HEK293T (cell line): ENCODE measurements at regions not wholly inside any gene's neighbourhood (a gene's known extent, or its start where the extent isn't known, plus 50 kb on each side); places are given as distances from the start of the nearest gene placed in this dataset.

ENCODE experiments used
- BHLHE40 ChIP-seq: fragments of 450-650 bp; IDR thresholded peaks from 2 replicates; pipeline ENCODE4 v1.6.1; 2016; ENCODE audit warnings: mild to moderate bottlenecking, moderate library complexity, borderline replicate concordance
- CTBP1 ChIP-seq: fragments of 450-650 bp; IDR thresholded peaks from 2 replicates; pipeline ENCODE4 v1.6.1; 2016; ENCODE audit warnings: borderline replicate concordance
- ELF4 ChIP-seq: fragments of 450-650 bp; IDR thresholded peaks from 2 replicates; pipeline ENCODE4 v1.6.1; 2017; ENCODE audit warnings: antibody characterized with exemption
- FOXA1 ChIP-seq: fragments of 450-650 bp; IDR thresholded peaks from 2 replicates; pipeline ENCODE4 v1.6.1; 2016; ENCODE audit warnings: mild to moderate bottlenecking
- FOXK2 ChIP-seq: fragments of 450-650 bp; IDR thresholded peaks from 2 replicates; pipeline ENCODE4 v1.6.1; 2016; ENCODE audit warnings: mild to moderate bottlenecking
- FOXM1 ChIP-seq: fragments of 450-650 bp; IDR thresholded peaks from 2 replicates; pipeline ENCODE4 v1.6.1; 2017; ENCODE audit warnings: mild to moderate bottlenecking, borderline replicate concordance
- L3MBTL2 ChIP-seq: fragments of 450-650 bp; conservative IDR thresholded peaks from 2 replicates; pipeline ENCODE4 v1.6.1; 2016; ENCODE audit warnings: mild to moderate bottlenecking
- LEF1 ChIP-seq: fragments of 450-650 bp; IDR thresholded peaks from 2 replicates; pipeline ENCODE4 v1.6.1; 2017; ENCODE audit warnings: mild to moderate bottlenecking, borderline replicate concordance
- SUZ12 ChIP-seq: fragments of 450-650 bp; IDR thresholded peaks from 2 replicates; pipeline ENCODE4 v1.6.1; 2016; ENCODE audit warnings: mild to moderate bottlenecking
- TARDBP ChIP-seq: fragments of 450-650 bp; IDR thresholded peaks from 2 replicates; pipeline ENCODE4 v1.6.1; 2016

DNA sequence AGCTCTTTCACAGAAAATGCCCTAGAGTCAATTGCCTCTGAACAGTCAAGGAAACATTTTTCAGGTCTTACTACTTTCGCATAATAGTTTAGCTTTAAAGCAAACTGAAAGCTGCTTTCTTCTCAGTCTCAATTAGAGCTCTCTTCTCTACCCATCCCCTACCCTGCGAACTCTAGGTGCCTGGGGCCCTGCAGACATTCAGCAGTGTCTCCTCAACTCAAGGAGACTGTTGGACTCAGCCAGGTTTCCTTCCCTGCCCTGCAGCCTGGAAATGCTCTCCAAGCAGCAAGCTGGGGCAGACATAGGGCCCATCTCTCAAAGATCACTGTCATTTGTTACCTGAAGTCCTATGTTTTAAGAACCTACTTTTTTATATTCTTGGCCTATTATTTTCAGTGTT is 312.5 kb upstream of the PRICKLE1 start:
- no peak for TF ChIP-seq LEF1
- no peak for TF ChIP-seq FOXM1
- no peak for TF ChIP-seq BHLHE40
- no peak for TF ChIP-seq FOXK2
- TF ChIP-seq L3MBTL2: no peak
- no peak for TF ChIP-seq ELF4
- TF ChIP-seq SUZ12: no peak
- TF ChIP-seq CTBP1: no peak
- no peak for TF ChIP-seq TARDBP
- no peak for TF ChIP-seq FOXA1
